ENCODE measurements at regions not wholly inside any gene's neighbourhood (a gene's known extent, or its start where the extent isn't known, plus 50 kb on each side); places are given as distances from the start of the nearest gene placed in this dataset.

DNA sequence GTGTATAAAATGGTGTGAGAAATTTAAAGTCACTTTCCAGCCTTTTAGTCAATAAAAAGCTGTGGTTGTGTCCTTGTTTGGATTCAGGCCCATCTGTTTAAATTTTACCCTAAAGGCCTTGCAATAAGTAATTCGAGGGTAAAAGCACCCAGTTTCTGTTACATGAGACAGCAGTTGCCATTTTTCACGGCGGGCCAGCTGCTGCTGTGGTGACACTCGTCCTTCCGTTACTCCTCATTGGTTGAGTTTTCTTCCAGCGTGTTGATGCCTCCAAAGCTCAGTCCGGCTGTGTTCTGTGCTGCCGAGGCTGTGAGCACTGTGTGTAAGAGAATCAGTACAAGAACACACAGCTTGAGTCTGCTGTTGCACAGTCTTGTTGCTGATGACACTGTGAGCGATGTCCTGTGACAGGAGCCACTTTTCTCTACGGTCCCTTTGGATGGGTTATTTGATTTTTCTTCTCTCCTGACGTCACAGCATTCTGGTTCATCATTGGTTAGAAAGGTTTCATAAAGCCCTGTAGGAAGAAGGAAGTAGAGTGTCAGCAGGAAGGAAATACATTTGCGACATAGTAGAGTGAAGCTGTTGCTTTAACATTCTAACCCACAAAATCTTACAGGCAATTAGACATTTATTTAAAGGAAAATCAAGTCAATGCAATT lies 602.5 kb upstream of the ARGLU1 start:
- FAIRE-seq: no peak
- Histone ChIP-seq H2AFZ (ENCODE audit: low read depth, low read length) (no peak overlapping the region), H3K36me3 (ENCODE audit: control insufficient read depth, insufficient read depth, low read length) (no peaks in the 10 kb centered on the region), H3K4me3 (no peak overlapping the region), H3K4me2 (ENCODE audit: insufficient read depth, low read length) (no peak overlapping the region), H4K20me1 (replicated peaks; ENCODE audit: control insufficient read depth, insufficient read depth, low read length) (no peaks in the 10 kb centered on the region), H3K9me3 (replicated peaks; ENCODE audit: control insufficient read depth, insufficient read depth, low read depth, low read length) (no peaks in the 10 kb centered on the region), H3K27ac (ENCODE audit: extremely low read depth, low read depth, low read length) (no peak overlapping the region), H3K79me2 (ENCODE audit: control insufficient read depth, insufficient read depth, low read length) (no peaks in the 10 kb centered on the region), H3K9ac (ENCODE audit: insufficient read depth in 1 of 2, low read depth in 2 of 2, low read length in 2 of 2) (no peak overlapping the region), H3K27me3 (ENCODE audit: control insufficient read depth in 2 of 2, insufficient read depth in 2 of 2, low read length in 2 of 2) (no peaks in the 10 kb centered on the region), H3K9me1 (ENCODE audit: control insufficient read depth, insufficient read depth, low read length) (no peaks in the 10 kb centered on the region), H3K4me1 (replicated peaks in 1 of 2; ENCODE audit: control insufficient read depth in 2 of 2, insufficient read depth in 2 of 2, low read length in 2 of 2) (no peaks in the 10 kb centered on the region)
- BruUV-seq (replicated peaks): no TSS peak
- CTCF ChIA-PET (ENCODE audit: low intra/inter-chr PET ratio): no interaction called here
- POLR2A ChIA-PET: no interaction called here
- in situ Hi-C loops (cut with MboI): no loop called here
- intact Hi-C loops (cut with micrococcal nuclease): no loop called here
- TF ChIP-seq, protein P1, sequence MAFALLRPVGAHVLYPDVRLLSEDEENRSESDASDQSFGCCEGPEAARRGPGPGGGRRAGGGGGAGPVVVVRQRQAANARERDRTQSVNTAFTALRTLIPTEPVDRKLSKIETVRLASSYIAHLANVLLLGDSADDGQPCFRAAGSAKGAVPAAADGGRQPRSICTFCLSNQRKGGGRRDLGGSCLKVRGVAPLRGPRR (CRISPR knock-in tag; IDR thresholded peaks at IDR 0.05): no peak
- TF ChIP-seq STAT5A (IDR thresholded peaks at IDR 0.05; ENCODE audit: borderline replicate concordance, low read length) (no peak), PRPF4 (IDR thresholded peaks at IDR 0.05; ENCODE audit: insufficient read depth, low read depth, low read length, poor library complexity, severe bottlenecking) (no peak), KHSRP (IDR thresholded peaks at IDR 0.05) (no peak), HCFC1 (IDR thresholded peaks at IDR 0.05; ENCODE audit: low read depth, low read length) (no peak), ZNF165 (CRISPR knock-in tag; IDR thresholded peaks at IDR 0.05; ENCODE audit: borderline replicate concordance) (no peak), BRCA1 (IDR thresholded peaks at IDR 0.05) (no peak), BRCA1 (CRISPR knock-in tag; IDR thresholded peaks at IDR 0.05) (no peak), ZNF586 (CRISPR knock-in tag; conservative IDR thresholded peaks at IDR 0.05) (no peak), CHD4 (IDR thresholded peaks at IDR 0.05; ENCODE audit: insufficient read depth, insufficient replicate concordance, low read depth, low read length, poor library complexity, severe bottlenecking) (no peak), ZC3H11A (IDR thresholded peaks at IDR 0.05; ENCODE audit: low read depth, low read length) (no peak), TAL1 (IDR thresholded peaks at IDR 0.05) (no peak), ZFP1 (CRISPR knock-in tag; IDR thresholded peaks at IDR 0.05) (no peak), FOXA1 (IDR thresholded peaks at IDR 0.05; ENCODE audit: borderline replicate concordance) (no peak), MIER1 (IDR thresholded peaks at IDR 0.05; ENCODE audit: low read depth) (no peak)
- TF ChIP-seq, protein P2, sequence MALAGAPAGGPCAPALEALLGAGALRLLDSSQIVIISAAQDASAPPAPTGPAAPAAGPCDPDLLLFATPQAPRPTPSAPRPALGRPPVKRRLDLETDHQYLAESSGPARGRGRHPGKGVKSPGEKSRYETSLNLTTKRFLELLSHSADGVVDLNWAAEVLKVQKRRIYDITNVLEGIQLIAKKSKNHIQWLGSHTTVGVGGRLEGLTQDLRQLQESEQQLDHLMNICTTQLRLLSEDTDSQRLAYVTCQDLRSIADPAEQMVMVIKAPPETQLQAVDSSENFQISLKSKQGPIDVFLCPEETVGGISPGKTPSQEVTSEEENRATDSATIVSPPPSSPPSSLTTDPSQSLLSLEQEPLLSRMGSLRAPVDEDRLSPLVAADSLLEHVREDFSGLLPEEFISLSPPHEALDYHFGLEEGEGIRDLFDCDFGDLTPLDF (CRISPR knock-in tag; IDR thresholded peaks at IDR 0.05): no peak
- TF ChIP-seq, protein P3, sequence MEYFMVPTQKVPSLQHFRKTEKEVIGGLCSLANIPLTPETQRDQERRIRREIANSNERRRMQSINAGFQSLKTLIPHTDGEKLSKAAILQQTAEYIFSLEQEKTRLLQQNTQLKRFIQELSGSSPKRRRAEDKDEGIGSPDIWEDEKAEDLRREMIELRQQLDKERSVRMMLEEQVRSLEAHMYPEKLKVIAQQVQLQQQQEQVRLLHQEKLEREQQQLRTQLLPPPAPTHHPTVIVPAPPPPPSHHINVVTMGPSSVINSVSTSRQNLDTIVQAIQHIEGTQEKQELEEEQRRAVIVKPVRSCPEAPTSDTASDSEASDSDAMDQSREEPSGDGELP (CRISPR knock-in tag; IDR thresholded peaks at IDR 0.05; ENCODE audit: borderline replicate concordance): no peak
- DNase-seq (ENCODE audit: extremely low read depth in 1 of 4, low spot score in 3 of 4): no peak
- 0% methylated on average over 9 of the region's 12 CpGs for WGBS (ENCODE audit: insufficient coverage, low coverage, missing lambda C conversion rate)
- ATAC-seq: no peak

All from K562 (cell line).